ENCODE measurements at regions not wholly inside any gene's neighbourhood (a gene's known extent, or its start where the extent isn't known, plus 50 kb on each side); places are given as distances from the start of the nearest gene placed in this dataset.

DNA sequence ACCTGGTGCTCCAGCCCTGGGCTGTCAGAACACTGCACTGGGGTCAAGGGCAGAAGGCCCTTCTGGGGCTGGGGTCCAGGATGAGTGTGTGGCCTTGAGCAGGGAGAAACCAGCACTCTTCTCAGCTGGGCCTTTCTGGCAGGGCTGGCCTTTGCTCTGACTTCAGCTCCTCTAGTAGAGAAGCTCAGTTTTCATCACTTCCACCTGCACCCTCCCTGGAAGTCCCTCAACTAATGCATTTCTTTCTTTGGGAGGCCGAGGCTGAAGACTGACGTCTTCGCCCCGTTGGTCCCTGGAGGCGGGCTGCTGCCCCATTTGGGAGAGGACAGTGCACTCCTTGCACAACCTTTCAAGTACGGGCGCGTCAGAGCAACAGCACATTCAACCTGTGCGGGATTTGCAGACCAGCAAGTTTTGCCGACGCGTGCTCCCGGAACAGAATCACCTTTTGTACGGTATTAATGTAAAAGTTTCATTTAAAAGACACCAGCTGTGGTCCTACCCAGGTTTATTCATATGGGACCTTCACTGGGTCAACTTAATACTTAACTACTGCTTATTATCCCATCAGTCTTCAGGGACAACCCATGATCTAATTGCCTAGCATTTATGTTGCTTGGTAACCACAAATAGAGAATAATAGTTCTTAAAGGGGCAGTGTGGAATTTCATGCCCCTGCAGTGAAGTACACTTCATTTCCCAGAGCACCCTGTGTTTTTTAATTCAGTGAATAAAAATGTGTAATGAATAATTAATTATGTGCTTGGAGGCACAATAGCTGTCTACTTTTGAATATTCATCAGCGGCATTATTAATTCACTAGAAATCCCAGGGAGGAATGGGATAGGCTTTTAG lies 134.8 kb upstream of the VRK1 start:
- Histone ChIP-seq H4K5ac (ENCODE audit: insufficient read length, low read depth, low read length) (no peak overlapping the region), H2BK12ac (ENCODE audit: insufficient read length, low read depth, low read length) (no peak overlapping the region), H2BK15ac (ENCODE audit: low read depth, low read length) (no peak overlapping the region), H2AFZ (ENCODE audit: low read length) (no peak overlapping the region), H3K14ac (ENCODE audit: insufficient read depth, low read length) (no peak overlapping the region), H2BK20ac (ENCODE audit: low read depth, low read length, poor library complexity, severe bottlenecking) (no peak overlapping the region), H2BK120ac (ENCODE audit: low read depth, low read length, poor library complexity, severe bottlenecking) (no peak overlapping the region), H3K79me2 (ENCODE audit: insufficient read depth, low read length) (no peaks in the 10 kb centered on the region), H3K23me2 (ENCODE audit: insufficient read length, low read depth, low read length, poor library complexity, severe bottlenecking) (no peaks in the 10 kb centered on the region), H3K79me1 (ENCODE audit: insufficient read depth, low read depth, low read length, poor library complexity, severe bottlenecking) (no peaks in the 10 kb centered on the region), H3K27me3 (ENCODE audit: insufficient read depth, low read length) (no peaks in the 10 kb centered on the region), H4K20me1 (ENCODE audit: control insufficient read depth, insufficient read depth, insufficient read length) (no peaks in the 10 kb centered on the region), H2AK5ac (ENCODE audit: insufficient read length, low read length) (no peak overlapping the region), H3K9me3 (ENCODE audit: control insufficient read depth, low read depth, low read length) (no peaks in the 10 kb centered on the region), H3K18ac (ENCODE audit: insufficient read length, low read depth, low read length) (no peak overlapping the region), H2BK5ac (ENCODE audit: insufficient read length, low read length) (no peak overlapping the region), H3K56ac (ENCODE audit: insufficient read length, low read depth, low read length) (no peak overlapping the region), H3T11ph (ENCODE audit: low read length) (no peak overlapping the region), H4K91ac (ENCODE audit: insufficient read length, low read depth, low read length) (no peak overlapping the region), H3K9ac (ENCODE audit: extremely low read depth, insufficient read length, low read length) (no peak overlapping the region), H4K8ac (replicated peaks; ENCODE audit: insufficient read length, low read depth, low read length) (no peak overlapping the region), H3K27ac (ENCODE audit: insufficient read length, low read depth, low read length) (no peak overlapping the region), H3K4me2 (ENCODE audit: insufficient read depth, insufficient read length, low read length) (no peak overlapping the region), H3K4ac (ENCODE audit: low read depth, low read length) (no peak overlapping the region), H3K23ac (ENCODE audit: insufficient read length, low read depth, low read length) (no peak overlapping the region), H3K4me1 (ENCODE audit: insufficient read depth, low read length) (no peaks in the 10 kb centered on the region)
- Mint-ChIP-seq H3K4me3 (no peak overlapping the region), H3K27ac (no peak overlapping the region), H3K36me3 (ENCODE audit: insufficient read depth in 1 of 3, low read depth in 3 of 3) (peaks cover 0 to 2% (median 0%) of the 10 kb centered on the region in 3 experiments; a peak in 3 of 7 replicates), H3K27me3 (ENCODE audit: low read depth) (peaks cover 36% of the 10 kb centered on the region), H3K4me1 (peaks cover 2 to 3% of the 10 kb centered on the region in 2 experiments; a peak in 2 of 4 replicates), H3K9me3 (peaks cover 5 to 13% of the 10 kb centered on the region in 2 experiments)
- no peak for DNase-seq
- no CpG with 5 or more reads among the region's 15 CpGs for WGBS (ENCODE audit: extremely low coverage, insufficient read length, low lambda C conversion rate)
- TF ChIP-seq, protein P1, sequence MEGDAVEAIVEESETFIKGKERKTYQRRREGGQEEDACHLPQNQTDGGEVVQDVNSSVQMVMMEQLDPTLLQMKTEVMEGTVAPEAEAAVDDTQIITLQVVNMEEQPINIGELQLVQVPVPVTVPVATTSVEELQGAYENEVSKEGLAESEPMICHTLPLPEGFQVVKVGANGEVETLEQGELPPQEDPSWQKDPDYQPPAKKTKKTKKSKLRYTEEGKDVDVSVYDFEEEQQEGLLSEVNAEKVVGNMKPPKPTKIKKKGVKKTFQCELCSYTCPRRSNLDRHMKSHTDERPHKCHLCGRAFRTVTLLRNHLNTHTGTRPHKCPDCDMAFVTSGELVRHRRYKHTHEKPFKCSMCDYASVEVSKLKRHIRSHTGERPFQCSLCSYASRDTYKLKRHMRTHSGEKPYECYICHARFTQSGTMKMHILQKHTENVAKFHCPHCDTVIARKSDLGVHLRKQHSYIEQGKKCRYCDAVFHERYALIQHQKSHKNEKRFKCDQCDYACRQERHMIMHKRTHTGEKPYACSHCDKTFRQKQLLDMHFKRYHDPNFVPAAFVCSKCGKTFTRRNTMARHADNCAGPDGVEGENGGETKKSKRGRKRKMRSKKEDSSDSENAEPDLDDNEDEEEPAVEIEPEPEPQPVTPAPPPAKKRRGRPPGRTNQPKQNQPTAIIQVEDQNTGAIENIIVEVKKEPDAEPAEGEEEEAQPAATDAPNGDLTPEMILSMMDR (conservative IDR thresholded peaks at IDR 0.05): no peak

All from H9 (cell line).